Tibial artery (tissue), 4 donors: ENCODE measurements at regions not wholly inside any gene's neighbourhood (a gene's known extent, or its start where the extent isn't known, plus 50 kb on each side); places are given as distances from the start of the nearest gene placed in this dataset.

Source experiments
- DNase-seq, 2 donors: peaks; one replicate each; pipeline ENCODE4 v3.0.0-alpha.2; 2019
- H3K27ac ChIP-seq, 2 donors: fragments of 200-600 bp; sonication (generic) in 1 of 2; 1 replicate in 1 of 2; 2 replicates in 1 of 2; pipeline ENCODE4 v1.5.1; 2018 to 2019; ENCODE audit warnings: mild to moderate bottlenecking in 1 of 2
- H3K27me3 ChIP-seq, 2 donors: fragments of 200-600 bp; sonication (generic) in 1 of 2; one replicate each; pipeline versions ENCODE4 v1.5.1 to v1.6.0; 2016 to 2019
- H3K36me3 ChIP-seq, 3 donors: fragments of 200-600 bp; sonication (generic) in 2 of 3; one replicate each; pipeline ENCODE4 v1.5.1; 2016 to 2019; ENCODE audit warnings: mild to moderate bottlenecking in 2 of 3
- H3K4me1 ChIP-seq, 4 donors: fragments of 200-600 bp; sonication (generic) in 2 of 4; 1 replicate in 3 of 4; 2 replicates in 1 of 4; pipeline ENCODE4 v1.5.1; 2016 to 2019
- H3K4me3 ChIP-seq, 2 donors: fragments of 200-600 bp; sonication (generic) in 1 of 2; 1 replicate in 1 of 2; 2 replicates in 1 of 2; pipeline ENCODE4 v1.5.1; 2018 to 2019; ENCODE audit warnings: mild to moderate bottlenecking in 2 of 2
- H3K9me3 ChIP-seq, 3 donors: fragments of 200-600 bp; sonication (generic) in 1 of 3; one replicate each; pipeline ENCODE4 v1.5.1; 2016 to 2019
- intact Hi-C: fragments of 100-400 bp; cut with DNase I; formaldehyde crosslinking; loops from one replicate; pipeline ENCODE4 v1.15.0; 2023; ENCODE audit warnings: low total_unique reads
- TF ChIP-seq, protein P1 (sequence below), 2 experiments: fragments of 200-600 bp in 1 of 2; fragments of 450-650 bp in 1 of 2; IDR thresholded peaks; one replicate each; pipeline ENCODE4 v1.5.1; 2017 to 2019; ENCODE audit warnings: antibody characterized with exemption in 2 of 2, mild to moderate bottlenecking in 1 of 2, moderate library complexity in 1 of 2

DNA sequence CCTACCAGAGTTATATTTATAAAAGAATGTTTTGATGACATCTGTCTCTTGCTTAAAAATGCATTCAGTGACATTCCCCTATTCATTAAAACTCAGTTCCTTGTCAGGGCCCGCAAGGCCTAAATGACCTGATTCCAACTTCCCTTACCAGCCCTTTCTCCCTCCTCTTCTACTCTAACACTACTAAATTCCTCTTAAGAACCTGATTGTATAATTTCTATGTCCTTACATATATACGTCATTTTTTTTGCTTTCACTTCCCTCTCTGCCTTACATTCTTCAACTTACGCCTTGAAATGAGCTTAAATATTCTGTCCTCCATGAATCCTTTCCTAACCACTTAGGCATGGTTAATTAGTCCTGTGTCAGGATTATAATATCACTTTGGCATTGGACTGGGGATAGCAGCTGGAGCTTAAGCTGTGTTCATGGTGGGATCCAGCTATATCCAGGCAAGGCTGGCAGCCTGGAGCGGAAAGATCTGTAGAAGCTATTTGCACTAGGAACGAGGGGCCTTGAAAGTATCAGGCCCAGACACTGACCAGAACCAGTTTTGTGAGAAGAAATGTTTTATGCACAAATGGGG is 360.2 kb upstream of the PTBP2 start:
- H3K27ac ChIP-seq = no peak overlapping the region
- H3K4me3 ChIP-seq = no peak overlapping the region
- H3K27me3 ChIP-seq = no peaks in the 10 kb centered on the region
- no peak for DNase-seq
- H3K36me3 ChIP-seq = no peaks in the 10 kb centered on the region
- H3K9me3 ChIP-seq = no peaks in the 10 kb centered on the region
- TF ChIP-seq, protein P1, sequence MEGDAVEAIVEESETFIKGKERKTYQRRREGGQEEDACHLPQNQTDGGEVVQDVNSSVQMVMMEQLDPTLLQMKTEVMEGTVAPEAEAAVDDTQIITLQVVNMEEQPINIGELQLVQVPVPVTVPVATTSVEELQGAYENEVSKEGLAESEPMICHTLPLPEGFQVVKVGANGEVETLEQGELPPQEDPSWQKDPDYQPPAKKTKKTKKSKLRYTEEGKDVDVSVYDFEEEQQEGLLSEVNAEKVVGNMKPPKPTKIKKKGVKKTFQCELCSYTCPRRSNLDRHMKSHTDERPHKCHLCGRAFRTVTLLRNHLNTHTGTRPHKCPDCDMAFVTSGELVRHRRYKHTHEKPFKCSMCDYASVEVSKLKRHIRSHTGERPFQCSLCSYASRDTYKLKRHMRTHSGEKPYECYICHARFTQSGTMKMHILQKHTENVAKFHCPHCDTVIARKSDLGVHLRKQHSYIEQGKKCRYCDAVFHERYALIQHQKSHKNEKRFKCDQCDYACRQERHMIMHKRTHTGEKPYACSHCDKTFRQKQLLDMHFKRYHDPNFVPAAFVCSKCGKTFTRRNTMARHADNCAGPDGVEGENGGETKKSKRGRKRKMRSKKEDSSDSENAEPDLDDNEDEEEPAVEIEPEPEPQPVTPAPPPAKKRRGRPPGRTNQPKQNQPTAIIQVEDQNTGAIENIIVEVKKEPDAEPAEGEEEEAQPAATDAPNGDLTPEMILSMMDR (IDR thresholded peaks at IDR 0.05) = no peak
- intact Hi-C loops = no loop called here
- H3K4me1 ChIP-seq = peaks cover 0 to 5% (median 2%) of the 10 kb centered on the region in 4 donors

DNA sequence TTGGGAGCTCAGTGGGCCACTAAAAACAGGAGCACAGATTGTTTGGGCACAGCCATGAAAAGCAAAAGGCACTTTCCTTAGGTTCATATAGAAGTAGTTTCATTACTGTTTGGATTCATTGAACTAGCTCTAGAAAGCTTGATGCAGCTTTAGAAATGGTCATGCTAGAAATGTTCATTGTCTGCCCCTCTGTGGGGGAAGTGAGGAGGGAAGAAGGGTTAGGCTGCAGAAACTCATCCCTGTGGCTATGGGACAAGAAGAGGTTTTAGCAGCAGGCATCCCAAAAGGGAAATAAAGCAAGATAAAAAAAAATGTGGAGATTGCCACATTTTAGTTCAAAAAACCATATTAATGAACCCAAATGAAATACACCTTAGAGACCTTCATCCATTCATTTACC is 359.6 kb upstream of the PTBP2 start:
- H3K27ac ChIP-seq = no peak overlapping the region
- no peaks in the 10 kb centered on the region for H3K9me3 ChIP-seq
- H3K4me1 ChIP-seq = peaks cover 0 to 5% (median 2%) of the 10 kb centered on the region in 4 donors
- intact Hi-C loops = no loop called here
- DNase-seq = no peak
- no peak overlapping the region for H3K4me3 ChIP-seq
- H3K36me3 ChIP-seq = no peaks in the 10 kb centered on the region
- TF ChIP-seq, protein P1 (IDR thresholded peaks at IDR 0.05) = no peak
- H3K27me3 ChIP-seq = no peaks in the 10 kb centered on the region

DNA sequence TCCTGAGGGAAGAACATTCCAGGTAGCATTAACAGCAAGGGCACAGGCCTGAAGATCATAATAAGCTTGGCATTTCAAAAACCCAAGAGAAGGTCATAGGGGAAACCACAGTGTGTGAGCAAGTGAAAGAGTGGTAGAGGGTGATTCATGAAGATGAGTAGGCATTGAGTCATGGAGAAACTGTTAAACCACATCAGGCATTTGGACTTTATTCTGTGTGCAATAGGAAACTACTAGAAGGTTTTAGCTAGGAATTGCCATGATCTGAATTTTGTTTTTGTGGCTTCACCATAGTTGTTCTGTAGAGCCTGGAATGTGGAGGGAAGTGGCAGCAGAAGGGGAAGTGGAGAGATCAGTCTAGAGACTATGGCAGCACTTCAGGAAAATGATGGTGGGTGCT is 359.0 kb upstream of the PTBP2 start:
- Histone ChIP-seq H3K27ac (no peak overlapping the region), H3K36me3 (no peaks in the 10 kb centered on the region), H3K9me3 (no peaks in the 10 kb centered on the region), H3K4me1 (peaks cover 0 to 5% (median 2%) of the 10 kb centered on the region in 4 donors), H3K27me3 (no peaks in the 10 kb centered on the region), H3K4me3 (no peak overlapping the region)
- DNase-seq = no peak
- intact Hi-C loops = no loop called here
- TF ChIP-seq, protein P1 (IDR thresholded peaks at IDR 0.05) = no peak

DNA sequence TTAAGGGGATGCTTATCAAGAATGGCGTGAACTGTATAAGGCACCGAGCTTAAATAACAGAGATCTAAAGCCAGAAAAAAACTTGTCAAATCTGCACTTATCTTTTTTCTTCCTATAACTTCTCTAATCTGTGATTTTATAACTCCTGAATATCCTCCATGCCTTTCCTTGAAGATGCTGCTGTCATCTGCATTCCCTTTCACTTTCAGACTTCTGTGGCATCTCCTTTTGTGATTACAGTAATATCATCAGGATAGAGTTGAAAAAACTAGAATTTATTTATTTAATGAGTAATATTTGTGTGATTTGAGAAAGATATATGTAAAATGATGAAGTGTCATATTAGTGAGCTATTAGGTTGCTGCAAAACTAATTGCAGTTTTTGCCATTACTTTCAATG is 357.8 kb upstream of the PTBP2 start:
- DNase-seq = no peak
- Histone ChIP-seq H3K36me3 (no peaks in the 10 kb centered on the region), H3K4me3 (no peak overlapping the region), H3K4me1 (peaks cover 0 to 5% (median 2%) of the 10 kb centered on the region in 4 donors), H3K9me3 (no peaks in the 10 kb centered on the region), H3K27ac (no peak overlapping the region), H3K27me3 (no peaks in the 10 kb centered on the region)
- intact Hi-C loops = no loop called here
- TF ChIP-seq, protein P1 (IDR thresholded peaks at IDR 0.05) = no peak

DNA sequence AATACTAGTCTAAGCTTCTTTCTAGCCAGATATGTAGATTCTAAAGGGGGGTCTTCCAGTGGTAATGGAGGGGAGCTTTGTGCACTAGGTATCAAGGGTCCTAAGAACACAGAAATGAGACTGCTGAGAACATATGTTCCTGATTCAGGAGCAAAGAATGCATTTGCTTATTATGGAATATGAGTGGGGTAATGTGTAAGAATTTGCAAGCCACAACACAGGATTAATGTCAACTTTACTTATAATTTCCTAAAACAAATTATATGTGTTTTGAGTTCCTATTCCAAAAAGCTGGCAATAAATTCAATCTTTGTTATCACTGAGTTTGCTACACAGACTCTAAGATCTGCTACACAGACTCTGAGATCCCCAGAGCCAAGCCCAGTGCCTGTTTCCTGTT is 357.0 kb upstream of the PTBP2 start:
- H3K4me3 ChIP-seq = no peak overlapping the region
- peaks cover 0 to 5% (median 2%) of the 10 kb centered on the region in 4 donors for H3K4me1 ChIP-seq
- intact Hi-C loops = no loop called here
- H3K27ac ChIP-seq = no peak overlapping the region
- TF ChIP-seq, protein P1 (IDR thresholded peaks at IDR 0.05) = no peak
- no peak for DNase-seq
- H3K9me3 ChIP-seq = no peaks in the 10 kb centered on the region
- H3K27me3 ChIP-seq = no peaks in the 10 kb centered on the region
- no peaks in the 10 kb centered on the region for H3K36me3 ChIP-seq

DNA sequence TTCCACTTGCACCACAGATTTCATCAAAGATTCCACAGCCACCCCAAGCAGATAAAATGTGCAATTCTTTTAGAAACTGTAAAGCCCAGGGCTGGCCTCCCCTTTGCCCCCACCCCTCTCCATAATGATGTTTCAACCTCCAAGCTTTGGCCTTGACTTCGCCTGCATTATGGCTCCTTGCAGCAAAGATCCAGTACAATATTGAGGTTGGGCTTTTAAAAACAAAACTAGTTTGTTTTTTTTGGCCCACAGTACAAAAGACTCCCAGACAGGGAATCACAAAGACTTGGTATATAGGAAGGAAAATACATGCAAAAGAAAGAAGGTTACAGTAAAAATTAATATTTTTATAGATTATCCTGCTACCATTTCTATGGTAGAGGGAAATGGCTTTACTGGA is 356.5 kb upstream of the PTBP2 start:
- Histone ChIP-seq H3K4me3 (no peak overlapping the region), H3K27me3 (no peaks in the 10 kb centered on the region), H3K36me3 (no peaks in the 10 kb centered on the region), H3K9me3 (no peaks in the 10 kb centered on the region), H3K4me1 (peaks cover 0 to 5% (median 2%) of the 10 kb centered on the region in 4 donors), H3K27ac (no peak overlapping the region)
- TF ChIP-seq, protein P1 (IDR thresholded peaks at IDR 0.05) = no peak
- DNase-seq = no peak
- intact Hi-C loops = no loop called here
